ENCODE measurements at regions not wholly inside any gene's neighbourhood (a gene's known extent, or its start where the extent isn't known, plus 50 kb on each side); places are given as distances from the start of the nearest gene placed in this dataset.

DNA sequence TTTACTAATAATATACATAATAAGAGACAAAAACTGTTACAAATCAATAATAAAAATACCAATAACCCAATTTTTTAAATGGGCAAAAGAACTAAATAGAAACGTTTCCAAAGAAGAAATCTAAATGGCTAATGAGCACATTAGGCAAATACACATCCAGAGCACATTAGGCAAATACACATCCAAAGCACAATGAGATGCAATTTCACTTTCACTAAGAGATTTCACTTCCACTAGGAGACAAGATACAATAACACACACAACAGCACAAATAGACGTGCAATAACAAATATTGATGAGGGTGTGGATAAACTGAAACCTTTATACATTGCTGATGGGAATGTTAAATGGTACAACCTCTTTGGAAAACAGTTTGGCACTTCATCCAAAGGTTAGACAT is 250.7 kb downstream of the ARAP2 start:
- TF ChIP-seq EZH2phosphoT487 (IDR thresholded peaks at IDR 0.05; ENCODE audit: low read depth, severe bottlenecking, unreplicated experiment) (no peak), EZH2 (IDR thresholded peaks at IDR 0.05; ENCODE audit: borderline replicate concordance) (no peak)
- TF ChIP-seq, protein P1, sequence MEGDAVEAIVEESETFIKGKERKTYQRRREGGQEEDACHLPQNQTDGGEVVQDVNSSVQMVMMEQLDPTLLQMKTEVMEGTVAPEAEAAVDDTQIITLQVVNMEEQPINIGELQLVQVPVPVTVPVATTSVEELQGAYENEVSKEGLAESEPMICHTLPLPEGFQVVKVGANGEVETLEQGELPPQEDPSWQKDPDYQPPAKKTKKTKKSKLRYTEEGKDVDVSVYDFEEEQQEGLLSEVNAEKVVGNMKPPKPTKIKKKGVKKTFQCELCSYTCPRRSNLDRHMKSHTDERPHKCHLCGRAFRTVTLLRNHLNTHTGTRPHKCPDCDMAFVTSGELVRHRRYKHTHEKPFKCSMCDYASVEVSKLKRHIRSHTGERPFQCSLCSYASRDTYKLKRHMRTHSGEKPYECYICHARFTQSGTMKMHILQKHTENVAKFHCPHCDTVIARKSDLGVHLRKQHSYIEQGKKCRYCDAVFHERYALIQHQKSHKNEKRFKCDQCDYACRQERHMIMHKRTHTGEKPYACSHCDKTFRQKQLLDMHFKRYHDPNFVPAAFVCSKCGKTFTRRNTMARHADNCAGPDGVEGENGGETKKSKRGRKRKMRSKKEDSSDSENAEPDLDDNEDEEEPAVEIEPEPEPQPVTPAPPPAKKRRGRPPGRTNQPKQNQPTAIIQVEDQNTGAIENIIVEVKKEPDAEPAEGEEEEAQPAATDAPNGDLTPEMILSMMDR (IDR thresholded peaks at IDR 0.05; ENCODE audit: poor library complexity): no peak
- Histone ChIP-seq H3K27me3 (no peaks in the 10 kb centered on the region), H3K9me2 (replicated peaks; ENCODE audit: insufficient read depth) (no peaks in the 10 kb centered on the region), H4K20me1 (ENCODE audit: insufficient read depth, poor library complexity, severe bottlenecking) (no peaks in the 10 kb centered on the region), H2AFZ (no peak overlapping the region), H3K27ac (no peak overlapping the region), H3K36me3 (replicated peaks; ENCODE audit: insufficient read depth, low read depth) (no peaks in the 10 kb centered on the region), H3K4me1 (ENCODE audit: insufficient read depth) (no peaks in the 10 kb centered on the region), H3K4me2 (no peak overlapping the region), H3K79me2 (no peaks in the 10 kb centered on the region), H3K9me3 (ENCODE audit: low read depth) (no peaks in the 10 kb centered on the region), H3K4me3 (no peak overlapping the region)
- DNase-seq (ENCODE audit: low spot score): no peak
- WGBS (ENCODE audit: low lambda C conversion rate, missing lambda C conversion rate): 64% methylated on average over 2 of the region's 2 CpGs

DNA sequence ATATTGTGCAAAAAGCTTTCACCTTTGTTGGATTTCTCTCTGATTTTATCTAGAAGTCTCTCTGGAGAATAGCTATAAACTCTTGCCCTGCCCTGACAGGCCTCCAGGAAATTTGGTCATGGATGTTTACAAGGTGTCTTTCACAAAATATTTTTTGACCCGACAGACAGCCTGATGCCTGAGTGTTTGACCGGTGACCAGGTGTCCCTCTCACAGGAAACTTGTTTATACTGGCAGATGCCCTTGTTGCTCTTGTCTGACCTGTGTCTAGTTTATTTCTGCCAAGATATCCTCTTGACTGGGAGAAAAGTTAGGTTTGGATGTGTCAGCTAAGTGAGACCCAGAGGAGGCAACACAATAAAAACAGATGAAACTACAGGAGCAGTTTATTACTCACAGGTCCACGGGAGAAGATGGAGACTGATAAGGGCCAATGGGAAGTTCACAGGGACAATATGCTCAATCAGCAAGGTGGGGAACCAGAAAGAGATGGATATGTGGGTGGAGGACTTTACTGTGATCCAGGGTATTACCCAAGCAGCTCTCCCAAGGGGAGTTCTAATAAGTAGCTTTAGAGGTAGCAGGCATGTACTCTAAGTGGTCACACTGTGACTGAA is 243.3 kb downstream of the ARAP2 start:
- Histone ChIP-seq H4K20me1 (ENCODE audit: insufficient read depth, poor library complexity, severe bottlenecking) (no peaks in the 10 kb centered on the region), H3K4me3 (no peak overlapping the region), H3K9me2 (replicated peaks; ENCODE audit: insufficient read depth) (no peaks in the 10 kb centered on the region), H3K4me2 (no peak overlapping the region), H3K27me3 (no peaks in the 10 kb centered on the region), H3K4me1 (ENCODE audit: insufficient read depth) (no peaks in the 10 kb centered on the region), H2AFZ (no peak overlapping the region), H3K79me2 (no peaks in the 10 kb centered on the region), H3K27ac (no peak overlapping the region), H3K36me3 (replicated peaks; ENCODE audit: insufficient read depth, low read depth) (no peaks in the 10 kb centered on the region), H3K9me3 (ENCODE audit: low read depth) (no peaks in the 10 kb centered on the region)
- DNase-seq (ENCODE audit: low spot score): no peak
- TF ChIP-seq EZH2 (IDR thresholded peaks at IDR 0.05; ENCODE audit: borderline replicate concordance) (no peak), EZH2phosphoT487 (IDR thresholded peaks at IDR 0.05; ENCODE audit: low read depth, severe bottlenecking, unreplicated experiment) (no peak)
- TF ChIP-seq, protein P1 (IDR thresholded peaks at IDR 0.05; ENCODE audit: poor library complexity): no peak
- 67% methylated on average over 3 of the region's 3 CpGs for WGBS (ENCODE audit: low lambda C conversion rate, missing lambda C conversion rate)

DNA sequence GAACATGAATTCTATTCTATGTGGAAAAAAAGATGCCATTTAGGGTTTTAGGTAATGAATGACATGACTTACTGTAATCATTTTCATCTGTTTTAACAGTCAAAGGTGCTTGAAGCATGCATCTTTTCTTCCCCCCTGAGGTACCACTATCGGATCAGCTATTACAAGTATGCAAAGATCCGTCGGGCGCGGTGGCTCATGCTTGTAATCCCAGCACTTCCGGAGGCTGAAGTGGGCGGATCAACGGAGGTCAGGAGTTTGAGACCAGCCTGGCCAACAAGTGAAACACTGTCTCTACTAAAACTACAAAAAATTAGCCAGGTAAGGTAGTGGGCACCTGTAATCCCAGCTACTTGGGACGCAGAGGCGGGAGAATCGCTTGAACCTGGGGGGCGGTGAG is 241.3 kb downstream of the ARAP2 start:
- WGBS (ENCODE audit: low lambda C conversion rate, missing lambda C conversion rate): 93% methylated on average over 12 of the region's 12 CpGs
- Histone ChIP-seq H3K27ac (no peak overlapping the region), H3K27me3 (no peaks in the 10 kb centered on the region), H3K36me3 (replicated peaks; ENCODE audit: insufficient read depth, low read depth) (no peaks in the 10 kb centered on the region), H3K9me2 (replicated peaks; ENCODE audit: insufficient read depth) (no peaks in the 10 kb centered on the region), H2AFZ (no peak overlapping the region), H3K9me3 (ENCODE audit: low read depth) (no peaks in the 10 kb centered on the region), H4K20me1 (ENCODE audit: insufficient read depth, poor library complexity, severe bottlenecking) (no peaks in the 10 kb centered on the region), H3K4me3 (no peak overlapping the region), H3K79me2 (no peaks in the 10 kb centered on the region), H3K4me2 (no peak overlapping the region), H3K4me1 (ENCODE audit: insufficient read depth) (no peaks in the 10 kb centered on the region)
- DNase-seq (ENCODE audit: low spot score): no peak
- TF ChIP-seq, protein P1 (IDR thresholded peaks at IDR 0.05; ENCODE audit: poor library complexity): no peak
- TF ChIP-seq EZH2 (IDR thresholded peaks at IDR 0.05; ENCODE audit: borderline replicate concordance): no peak
- no peak for TF ChIP-seq EZH2phosphoT487 (IDR thresholded peaks at IDR 0.05; ENCODE audit: low read depth, severe bottlenecking, unreplicated experiment)
